ENCODE measurements at regions not wholly inside any gene's neighbourhood (a gene's known extent, or its start where the extent isn't known, plus 50 kb on each side); places are given as distances from the start of the nearest gene placed in this dataset.

DNA sequence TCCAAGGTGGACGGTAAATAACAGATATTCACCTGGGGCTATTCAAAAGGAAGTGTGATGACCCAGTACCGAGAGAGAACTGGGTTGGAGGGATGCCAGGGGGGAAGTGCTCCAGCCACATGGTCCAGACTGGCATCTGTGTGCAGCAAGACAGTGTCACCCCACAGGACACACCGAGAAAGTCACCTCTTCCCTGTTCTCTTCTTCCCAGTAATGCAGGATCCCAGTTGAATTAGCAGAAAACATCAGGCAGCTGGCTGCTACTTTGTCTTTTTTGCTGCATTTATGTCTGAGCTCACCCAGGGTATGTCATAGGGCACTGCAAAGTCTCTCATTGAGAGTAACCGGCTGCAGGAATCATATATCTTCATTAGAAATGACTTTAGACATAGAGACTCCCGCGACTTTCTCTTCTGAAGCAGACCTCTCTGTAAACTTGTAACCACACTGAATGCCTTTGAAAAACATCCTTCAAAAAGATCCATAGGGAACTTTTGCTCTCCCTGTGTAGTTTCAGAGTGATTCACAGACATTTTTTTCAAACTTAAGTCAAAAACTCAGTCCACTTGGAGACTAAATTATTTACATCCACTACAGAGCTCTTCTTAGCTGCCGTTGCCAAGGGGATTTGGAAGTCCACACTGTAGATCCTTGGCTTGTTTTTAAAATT lies 609.0 kb upstream of the DPP6 start:
- Mint-ChIP-seq H3K4me1 (ENCODE audit: low read depth) (no peaks in the 10 kb centered on the region), H3K27ac (no peak overlapping the region), H3K4me3 (no peak overlapping the region), H3K36me3 (ENCODE audit: low read depth) (no peaks in the 10 kb centered on the region), H3K27me3 (ENCODE audit: insufficient read depth) (peaks cover 1% of the 10 kb centered on the region; the same call in 1 of the 2 replicates), H3K9me3 (peaks cover 43% of the 10 kb centered on the region)
- TF ChIP-seq, protein P1, sequence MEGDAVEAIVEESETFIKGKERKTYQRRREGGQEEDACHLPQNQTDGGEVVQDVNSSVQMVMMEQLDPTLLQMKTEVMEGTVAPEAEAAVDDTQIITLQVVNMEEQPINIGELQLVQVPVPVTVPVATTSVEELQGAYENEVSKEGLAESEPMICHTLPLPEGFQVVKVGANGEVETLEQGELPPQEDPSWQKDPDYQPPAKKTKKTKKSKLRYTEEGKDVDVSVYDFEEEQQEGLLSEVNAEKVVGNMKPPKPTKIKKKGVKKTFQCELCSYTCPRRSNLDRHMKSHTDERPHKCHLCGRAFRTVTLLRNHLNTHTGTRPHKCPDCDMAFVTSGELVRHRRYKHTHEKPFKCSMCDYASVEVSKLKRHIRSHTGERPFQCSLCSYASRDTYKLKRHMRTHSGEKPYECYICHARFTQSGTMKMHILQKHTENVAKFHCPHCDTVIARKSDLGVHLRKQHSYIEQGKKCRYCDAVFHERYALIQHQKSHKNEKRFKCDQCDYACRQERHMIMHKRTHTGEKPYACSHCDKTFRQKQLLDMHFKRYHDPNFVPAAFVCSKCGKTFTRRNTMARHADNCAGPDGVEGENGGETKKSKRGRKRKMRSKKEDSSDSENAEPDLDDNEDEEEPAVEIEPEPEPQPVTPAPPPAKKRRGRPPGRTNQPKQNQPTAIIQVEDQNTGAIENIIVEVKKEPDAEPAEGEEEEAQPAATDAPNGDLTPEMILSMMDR (IDR thresholded peaks at IDR 0.05) = no peak
- no peak for DNase-seq

DNA sequence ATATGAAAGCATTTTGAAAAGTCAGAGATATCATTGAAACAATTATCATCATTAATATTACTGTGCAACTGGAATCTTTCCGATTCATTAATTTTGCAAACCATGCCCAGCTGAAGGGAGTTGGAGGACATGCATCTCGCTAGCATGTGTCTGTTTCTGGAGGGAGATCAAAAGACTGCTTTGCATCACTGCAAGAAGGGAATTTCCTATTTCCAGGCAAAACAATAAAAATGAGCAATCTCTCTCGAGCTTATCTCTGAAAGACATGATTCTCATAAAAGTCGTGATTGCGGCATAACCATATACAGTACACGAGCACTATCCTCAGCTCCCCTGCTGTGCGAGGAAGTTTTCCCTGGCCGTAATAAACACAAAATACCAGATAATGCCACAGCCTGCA lies 607.6 kb upstream of the DPP6 start:
- TF ChIP-seq, protein P1 (IDR thresholded peaks at IDR 0.05) = no peak
- Mint-ChIP-seq H3K9me3 (peaks cover 40% of the 10 kb centered on the region), H3K4me1 (ENCODE audit: low read depth) (no peaks in the 10 kb centered on the region), H3K4me3 (no peak overlapping the region), H3K27me3 (ENCODE audit: insufficient read depth) (peaks cover 1% of the 10 kb centered on the region; the same call in 1 of the 2 replicates), H3K27ac (no peak overlapping the region), H3K36me3 (ENCODE audit: low read depth) (no peaks in the 10 kb centered on the region)
- DNase-seq = no peak

DNA sequence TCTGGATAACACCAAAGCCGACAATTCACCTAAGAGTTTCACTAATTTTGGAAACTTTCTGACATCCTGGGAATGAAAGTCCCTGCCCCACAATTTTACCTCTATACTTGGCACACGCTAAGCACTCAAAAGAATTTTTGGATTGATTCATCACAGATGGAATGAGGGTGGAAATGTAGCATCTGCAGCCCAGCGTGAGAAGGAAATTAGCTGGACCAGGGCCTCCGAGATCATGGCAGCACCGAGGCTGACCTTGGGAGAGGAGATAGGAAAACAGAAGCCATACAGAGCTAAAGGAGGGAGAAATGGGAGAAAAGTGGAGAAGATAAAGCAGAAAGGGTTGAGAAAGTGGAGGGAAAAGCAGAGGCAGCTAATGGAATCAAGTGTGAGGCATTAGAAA lies 606.6 kb upstream of the DPP6 start:
- no peaks in the 10 kb centered on the region for H3K36me3 Mint-ChIP-seq (ENCODE audit: low read depth)
- no peak for DNase-seq
- H3K4me3 Mint-ChIP-seq = no peak overlapping the region
- no peak overlapping the region for H3K27ac Mint-ChIP-seq
- peaks cover 33% of the 10 kb centered on the region for H3K9me3 Mint-ChIP-seq
- no peaks in the 10 kb centered on the region for H3K4me1 Mint-ChIP-seq (ENCODE audit: low read depth)
- peaks cover 1% of the 10 kb centered on the region; the same call in 1 of the 2 replicates for H3K27me3 Mint-ChIP-seq (ENCODE audit: insufficient read depth)
- TF ChIP-seq, protein P1 (IDR thresholded peaks at IDR 0.05) = no peak

DNA sequence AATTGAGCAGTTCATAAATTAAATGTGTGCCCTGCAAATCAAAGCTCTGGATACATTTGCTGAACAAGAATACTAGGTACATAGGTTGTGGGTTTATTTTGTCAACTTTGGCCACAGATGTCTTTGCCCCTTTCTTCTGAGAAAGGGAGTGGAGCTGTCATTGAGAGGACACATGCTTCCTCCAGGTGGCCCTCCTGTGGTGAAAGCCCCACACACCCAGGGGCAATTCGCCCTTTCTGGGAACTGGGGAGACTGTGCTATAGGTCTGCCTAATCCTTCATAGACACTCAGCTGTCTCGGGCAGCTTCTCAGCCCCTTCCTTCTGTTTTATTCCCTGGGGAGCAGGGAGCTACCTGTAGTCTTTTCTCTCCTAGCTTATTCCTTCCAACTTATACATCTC lies 605.7 kb upstream of the DPP6 start:
- H3K36me3 Mint-ChIP-seq (ENCODE audit: low read depth) = no peaks in the 10 kb centered on the region

DNA sequence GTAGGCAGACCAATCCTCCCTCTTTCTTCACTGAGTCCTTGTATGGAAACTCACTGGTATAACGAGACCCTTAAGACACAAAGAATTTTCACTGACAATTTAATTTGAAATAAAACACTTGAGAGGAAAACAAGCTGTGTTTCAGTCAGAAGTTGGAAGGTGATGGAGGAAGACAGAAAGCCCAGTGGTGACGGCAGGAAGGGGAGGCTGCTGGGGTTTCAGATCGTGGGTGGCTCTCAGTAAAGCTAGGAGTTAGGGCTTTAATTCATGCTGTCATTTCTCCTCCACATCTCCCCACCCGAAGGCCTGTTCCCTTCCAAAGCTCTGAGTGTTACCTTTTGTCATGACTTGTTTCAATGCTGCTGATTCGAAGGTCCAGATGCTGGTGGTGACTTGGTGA lies 605.2 kb upstream of the DPP6 start:
- peaks cover 36% of the 10 kb centered on the region for H3K9me3 Mint-ChIP-seq
- no peaks in the 10 kb centered on the region for H3K27me3 Mint-ChIP-seq (ENCODE audit: insufficient read depth)
- DNase-seq = no peak
- no peak overlapping the region for H3K27ac Mint-ChIP-seq
- H3K4me3 Mint-ChIP-seq = no peak overlapping the region
- H3K4me1 Mint-ChIP-seq (ENCODE audit: low read depth) = no peaks in the 10 kb centered on the region
- TF ChIP-seq, protein P1 (IDR thresholded peaks at IDR 0.05) = no peak
- H3K36me3 Mint-ChIP-seq (ENCODE audit: low read depth) = no peaks in the 10 kb centered on the region

More for the DNA sequence above, 605.7 kb upstream of the DPP6 start:
- H3K4me1 Mint-ChIP-seq (ENCODE audit: low read depth) = no peaks in the 10 kb centered on the region
- H3K9me3 Mint-ChIP-seq = peaks cover 33% of the 10 kb centered on the region
- TF ChIP-seq, protein P1 (IDR thresholded peaks at IDR 0.05) = no peak
- H3K4me3 Mint-ChIP-seq = no peak overlapping the region
- no peak for DNase-seq
- no peak overlapping the region for H3K27ac Mint-ChIP-seq
- no peaks in the 10 kb centered on the region for H3K27me3 Mint-ChIP-seq (ENCODE audit: insufficient read depth)
